ENCODE measurements at regions not wholly inside any gene's neighbourhood (a gene's known extent, or its start where the extent isn't known, plus 50 kb on each side); places are given as distances from the start of the nearest gene placed in this dataset.
A peak's percentile ranks its signal among the peaks of the same experiment; 100 is the strongest.

DNA sequence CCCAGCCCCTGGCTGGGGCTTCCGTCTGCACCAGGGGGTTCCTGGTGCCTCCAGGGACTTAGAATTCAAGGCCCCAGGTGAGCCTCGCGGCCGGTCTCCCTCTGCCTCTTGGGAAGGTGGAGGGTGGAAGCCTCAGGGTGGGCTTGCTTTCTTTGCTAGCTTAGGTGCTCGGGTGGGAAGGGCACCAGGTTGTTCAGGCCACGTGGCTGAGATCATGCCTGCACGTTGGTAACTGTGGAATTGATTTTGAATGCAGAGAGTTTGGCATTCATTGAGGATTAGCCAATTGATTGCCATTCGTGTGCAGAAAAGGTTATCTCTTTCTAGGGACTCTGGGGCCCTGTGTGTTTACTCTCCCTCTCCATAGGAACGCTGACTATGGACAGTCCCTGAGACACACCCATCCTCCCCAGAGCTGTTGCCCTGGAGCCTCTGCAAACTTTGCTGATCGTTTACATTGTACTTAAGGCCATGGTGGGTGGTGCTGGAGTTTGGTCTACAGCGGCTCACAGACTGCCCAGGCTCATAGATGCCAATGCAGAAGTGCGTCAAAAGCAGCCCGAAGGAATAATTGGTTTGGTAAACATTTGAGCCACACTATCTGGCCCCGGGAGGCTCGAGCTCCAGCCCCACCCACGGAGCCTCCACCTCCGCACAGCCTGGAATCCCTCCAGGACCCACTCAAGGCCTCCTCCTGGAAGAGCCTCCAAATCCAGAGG lies 1457.7 kb downstream of the BRD1 start (continued):
- TF ChIP-seq, protein P1, sequence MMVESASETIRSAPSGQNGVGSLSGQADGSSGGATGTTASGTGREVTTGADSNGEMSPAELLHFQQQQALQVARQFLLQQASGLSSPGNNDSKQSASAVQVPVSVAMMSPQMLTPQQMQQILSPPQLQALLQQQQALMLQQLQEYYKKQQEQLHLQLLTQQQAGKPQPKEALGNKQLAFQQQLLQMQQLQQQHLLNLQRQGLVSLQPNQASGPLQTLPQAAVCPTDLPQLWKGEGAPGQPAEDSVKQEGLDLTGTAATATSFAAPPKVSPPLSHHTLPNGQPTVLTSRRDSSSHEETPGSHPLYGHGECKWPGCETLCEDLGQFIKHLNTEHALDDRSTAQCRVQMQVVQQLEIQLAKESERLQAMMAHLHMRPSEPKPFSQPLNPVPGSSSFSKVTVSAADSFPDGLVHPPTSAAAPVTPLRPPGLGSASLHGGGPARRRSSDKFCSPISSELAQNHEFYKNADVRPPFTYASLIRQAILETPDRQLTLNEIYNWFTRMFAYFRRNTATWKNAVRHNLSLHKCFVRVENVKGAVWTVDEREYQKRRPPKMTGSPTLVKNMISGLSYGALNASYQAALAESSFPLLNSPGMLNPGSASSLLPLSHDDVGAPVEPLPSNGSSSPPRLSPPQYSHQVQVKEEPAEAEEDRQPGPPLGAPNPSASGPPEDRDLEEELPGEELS (CRISPR knock-in tag; IDR thresholded peaks at IDR 0.05), result peak; percentile 85
- TF ChIP-seq RFXANK (CRISPR knock-in tag; IDR thresholded peaks at IDR 0.05) (no peak), MAFG (CRISPR knock-in tag; IDR thresholded peaks at IDR 0.05) (no peak), SIN3A (IDR thresholded peaks at IDR 0.05; ENCODE audit: borderline replicate concordance, low read depth, low read length) (no peak), ZSCAN12 (CRISPR knock-in tag; IDR thresholded peaks at IDR 0.05) (no peak), IRX3 (CRISPR knock-in tag; IDR thresholded peaks at IDR 0.05; ENCODE audit: borderline replicate concordance, low read depth) (no peak), ZNF264 (CRISPR knock-in tag; IDR thresholded peaks at IDR 0.05) (0 out of 2 replicates have a peak, but pooled peaks have one; percentile 31), MIER2 (CRISPR knock-in tag; IDR thresholded peaks at IDR 0.05) (no peak), ZNF614 (CRISPR knock-in tag; IDR thresholded peaks at IDR 0.05; ENCODE audit: borderline replicate concordance) (no peak), FOXO1 (CRISPR knock-in tag; IDR thresholded peaks at IDR 0.05) (0 out of 2 replicates have a peak, but pooled peaks have one; percentile 26), REPIN1 (CRISPR knock-in tag; IDR thresholded peaks at IDR 0.05; ENCODE audit: borderline replicate concordance, low read depth) (0 out of 2 replicates have a peak, but pooled peaks have one; percentile 33), ZNF616 (CRISPR knock-in tag; IDR thresholded peaks at IDR 0.05; ENCODE audit: low read depth) (no peak)
- TF ChIP-seq, protein P2, sequence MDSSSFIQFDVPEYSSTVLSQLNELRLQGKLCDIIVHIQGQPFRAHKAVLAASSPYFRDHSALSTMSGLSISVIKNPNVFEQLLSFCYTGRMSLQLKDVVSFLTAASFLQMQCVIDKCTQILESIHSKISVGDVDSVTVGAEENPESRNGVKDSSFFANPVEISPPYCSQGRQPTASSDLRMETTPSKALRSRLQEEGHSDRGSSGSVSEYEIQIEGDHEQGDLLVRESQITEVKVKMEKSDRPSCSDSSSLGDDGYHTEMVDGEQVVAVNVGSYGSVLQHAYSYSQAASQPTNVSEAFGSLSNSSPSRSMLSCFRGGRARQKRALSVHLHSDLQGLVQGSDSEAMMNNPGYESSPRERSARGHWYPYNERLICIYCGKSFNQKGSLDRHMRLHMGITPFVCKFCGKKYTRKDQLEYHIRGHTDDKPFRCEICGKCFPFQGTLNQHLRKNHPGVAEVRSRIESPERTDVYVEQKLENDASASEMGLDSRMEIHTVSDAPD (CRISPR knock-in tag; IDR thresholded peaks at IDR 0.05), result peak; percentile 50; the same call in 1 of the 2 replicates
- TF ChIP-seq, protein P3, sequence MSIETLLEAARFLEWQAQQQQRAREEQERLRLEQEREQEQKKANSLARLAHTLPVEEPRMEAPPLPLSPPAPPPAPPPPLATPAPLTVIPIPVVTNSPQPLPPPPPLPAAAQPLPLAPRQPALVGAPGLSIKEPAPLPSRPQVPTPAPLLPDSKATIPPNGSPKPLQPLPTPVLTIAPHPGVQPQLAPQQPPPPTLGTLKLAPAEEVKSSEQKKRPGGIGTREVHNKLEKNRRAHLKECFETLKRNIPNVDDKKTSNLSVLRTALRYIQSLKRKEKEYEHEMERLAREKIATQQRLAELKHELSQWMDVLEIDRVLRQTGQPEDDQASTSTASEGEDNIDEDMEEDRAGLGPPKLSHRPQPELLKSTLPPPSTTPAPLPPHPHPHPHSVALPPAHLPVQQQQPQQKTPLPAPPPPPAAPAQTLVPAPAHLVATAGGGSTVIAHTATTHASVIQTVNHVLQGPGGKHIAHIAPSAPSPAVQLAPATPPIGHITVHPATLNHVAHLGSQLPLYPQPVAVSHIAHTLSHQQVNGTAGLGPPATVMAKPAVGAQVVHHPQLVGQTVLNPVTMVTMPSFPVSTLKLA (IDR thresholded peaks at IDR 0.05), result peak; percentile 50
- TF ChIP-seq, protein P4, sequence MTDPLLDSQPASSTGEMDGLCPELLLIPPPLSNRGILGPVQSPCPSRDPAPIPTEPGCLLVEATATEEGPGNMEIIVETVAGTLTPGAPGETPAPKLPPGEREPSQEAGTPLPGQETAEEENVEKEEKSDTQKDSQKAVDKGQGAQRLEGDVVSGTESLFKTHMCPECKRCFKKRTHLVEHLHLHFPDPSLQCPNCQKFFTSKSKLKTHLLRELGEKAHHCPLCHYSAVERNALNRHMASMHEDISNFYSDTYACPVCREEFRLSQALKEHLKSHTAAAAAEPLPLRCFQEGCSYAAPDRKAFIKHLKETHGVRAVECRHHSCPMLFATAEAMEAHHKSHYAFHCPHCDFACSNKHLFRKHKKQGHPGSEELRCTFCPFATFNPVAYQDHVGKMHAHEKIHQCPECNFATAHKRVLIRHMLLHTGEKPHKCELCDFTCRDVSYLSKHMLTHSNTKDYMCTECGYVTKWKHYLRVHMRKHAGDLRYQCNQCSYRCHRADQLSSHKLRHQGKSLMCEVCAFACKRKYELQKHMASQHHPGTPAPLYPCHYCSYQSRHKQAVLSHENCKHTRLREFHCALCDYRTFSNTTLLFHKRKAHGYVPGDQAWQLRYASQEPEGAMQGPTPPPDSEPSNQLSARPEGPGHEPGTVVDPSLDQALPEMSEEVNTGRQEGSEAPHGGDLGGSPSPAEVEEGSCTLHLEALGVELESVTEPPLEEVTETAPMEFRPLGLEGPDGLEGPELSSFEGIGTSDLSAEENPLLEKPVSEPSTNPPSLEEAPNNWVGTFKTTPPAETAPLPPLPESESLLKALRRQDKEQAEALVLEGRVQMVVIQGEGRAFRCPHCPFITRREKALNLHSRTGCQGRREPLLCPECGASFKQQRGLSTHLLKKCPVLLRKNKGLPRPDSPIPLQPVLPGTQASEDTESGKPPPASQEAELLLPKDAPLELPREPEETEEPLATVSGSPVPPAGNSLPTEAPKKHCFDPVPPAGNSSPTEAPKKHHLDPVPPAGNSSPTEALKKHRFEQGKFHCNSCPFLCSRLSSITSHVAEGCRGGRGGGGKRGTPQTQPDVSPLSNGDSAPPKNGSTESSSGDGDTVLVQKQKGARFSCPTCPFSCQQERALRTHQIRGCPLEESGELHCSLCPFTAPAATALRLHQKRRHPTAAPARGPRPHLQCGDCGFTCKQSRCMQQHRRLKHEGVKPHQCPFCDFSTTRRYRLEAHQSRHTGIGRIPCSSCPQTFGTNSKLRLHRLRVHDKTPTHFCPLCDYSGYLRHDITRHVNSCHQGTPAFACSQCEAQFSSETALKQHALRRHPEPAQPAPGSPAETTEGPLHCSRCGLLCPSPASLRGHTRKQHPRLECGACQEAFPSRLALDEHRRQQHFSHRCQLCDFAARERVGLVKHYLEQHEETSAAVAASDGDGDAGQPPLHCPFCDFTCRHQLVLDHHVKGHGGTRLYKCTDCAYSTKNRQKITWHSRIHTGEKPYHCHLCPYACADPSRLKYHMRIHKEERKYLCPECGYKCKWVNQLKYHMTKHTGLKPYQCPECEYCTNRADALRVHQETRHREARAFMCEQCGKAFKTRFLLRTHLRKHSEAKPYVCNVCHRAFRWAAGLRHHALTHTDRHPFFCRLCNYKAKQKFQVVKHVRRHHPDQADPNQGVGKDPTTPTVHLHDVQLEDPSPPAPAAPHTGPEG (CRISPR knock-in tag; IDR thresholded peaks at IDR 0.05), result no peak
- TF ChIP-seq, protein P5, sequence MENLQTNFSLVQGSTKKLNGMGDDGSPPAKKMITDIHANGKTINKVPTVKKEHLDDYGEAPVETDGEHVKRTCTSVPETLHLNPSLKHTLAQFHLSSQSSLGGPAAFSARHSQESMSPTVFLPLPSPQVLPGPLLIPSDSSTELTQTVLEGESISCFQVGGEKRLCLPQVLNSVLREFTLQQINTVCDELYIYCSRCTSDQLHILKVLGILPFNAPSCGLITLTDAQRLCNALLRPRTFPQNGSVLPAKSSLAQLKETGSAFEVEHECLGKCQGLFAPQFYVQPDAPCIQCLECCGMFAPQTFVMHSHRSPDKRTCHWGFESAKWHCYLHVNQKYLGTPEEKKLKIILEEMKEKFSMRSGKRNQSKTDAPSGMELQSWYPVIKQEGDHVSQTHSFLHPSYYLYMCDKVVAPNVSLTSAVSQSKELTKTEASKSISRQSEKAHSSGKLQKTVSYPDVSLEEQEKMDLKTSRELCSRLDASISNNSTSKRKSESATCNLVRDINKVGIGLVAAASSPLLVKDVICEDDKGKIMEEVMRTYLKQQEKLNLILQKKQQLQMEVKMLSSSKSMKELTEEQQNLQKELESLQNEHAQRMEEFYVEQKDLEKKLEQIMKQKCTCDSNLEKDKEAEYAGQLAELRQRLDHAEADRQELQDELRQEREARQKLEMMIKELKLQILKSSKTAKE (CRISPR knock-in tag; IDR thresholded peaks at IDR 0.05; ENCODE audit: borderline replicate concordance), result no peak

Measured in HepG2 (cell line).